Thoracic aorta (tissue), 2 donors: ENCODE measurements at regions not wholly inside any gene's neighbourhood (a gene's known extent, or its start where the extent isn't known, plus 50 kb on each side); places are given as distances from the start of the nearest gene placed in this dataset.

Experiments used
- ATAC-seq: fragments of 150-250 bp; one replicate; pipeline ENCODE4 v1.8.0; 2017; ENCODE audit warnings: low read depth; ENCODE audit not compliant: insufficient number of reproducible peaks, low FRiP score
- DNase-seq: peaks from one replicate; pipeline ENCODE4 v3.0.0-alpha.2; 2020; ENCODE audit warnings: low spot score
- H3K27ac ChIP-seq, 2 donors: fragments of 200-600 bp; sonication (generic); 1 replicate in 1 of 2; 2 replicates in 1 of 2; pipeline ENCODE4 v1.5.1; 2016; ENCODE audit warnings: mild to moderate bottlenecking in 2 of 2, moderate library complexity in 2 of 2
- H3K27me3 ChIP-seq: fragments of 200-600 bp; sonication (generic); replicated peaks from 2 replicates; pipeline ENCODE4 v1.6.0; 2016; ENCODE audit warnings: mild to moderate bottlenecking; ENCODE audit not compliant: insufficient read depth
- H3K36me3 ChIP-seq: fragments of 200-600 bp; sonication (generic); one replicate; pipeline ENCODE4 v1.5.1; 2016
- H3K4me1 ChIP-seq, 2 donors: fragments of 200-600 bp; sonication (generic); 1 replicate in 1 of 2; 2 replicates in 1 of 2; pipeline versions ENCODE4 v1.5.1 to v1.6.0; 2016; ENCODE audit warnings: low read depth in 2 of 2, mild to moderate bottlenecking in 1 of 2; ENCODE audit not compliant: control insufficient read depth in 1 of 2
- H3K4me3 ChIP-seq: fragments of 200-600 bp; sonication (generic); 2 replicates; pipeline ENCODE4 v1.5.1; 2016; ENCODE audit warnings: mild to moderate bottlenecking
- H3K9me3 ChIP-seq: fragments of 200-600 bp; sonication (generic); 2 replicates; pipeline ENCODE4 v1.5.1; 2016
- CTCF ChIP-seq: fragments of 200-600 bp; sonication (generic); IDR thresholded peaks from one replicate; pipeline ENCODE4 v1.5.1; 2019; ENCODE audit warnings: antibody characterized with exemption

- H3K4me1 ChIP-seq, result no peaks in the 10 kb centered on the region
- TF ChIP-seq CTCF, result no peak
- no peaks in the 10 kb centered on the region for H3K27me3 ChIP-seq
- H3K36me3 ChIP-seq, result no peaks in the 10 kb centered on the region
- no peak overlapping the region for H3K4me3 ChIP-seq
- no peaks in the 10 kb centered on the region for H3K9me3 ChIP-seq
- DNase-seq (no peak), ATAC-seq (no peak)
- no peak overlapping the region for H3K27ac ChIP-seq
Observed at GRCh38 chr6:101016163-101016562, 135.0 kb upstream of the ASCC3 start.

GRCh38 chr6:101018157-101018556 lies 137.0 kb upstream of the ASCC3 start:
- no peak overlapping the region for H3K27ac ChIP-seq
- H3K9me3 ChIP-seq, result no peaks in the 10 kb centered on the region
- no peaks in the 10 kb centered on the region for H3K4me1 ChIP-seq
- no peak for ATAC-seq
- no peaks in the 10 kb centered on the region for H3K36me3 ChIP-seq
- no peak for TF ChIP-seq CTCF
- DNase-seq, result no peak
- no peaks in the 10 kb centered on the region for H3K27me3 ChIP-seq
- no peak overlapping the region for H3K4me3 ChIP-seq

- Histone ChIP-seq H3K4me1 (no peaks in the 10 kb centered on the region), H3K4me3 (no peak overlapping the region), H3K36me3 (no peaks in the 10 kb centered on the region), H3K9me3 (no peaks in the 10 kb centered on the region), H3K27ac (no peak overlapping the region), H3K27me3 (no peaks in the 10 kb centered on the region)
- DNase-seq, result no peak
- no peak for TF ChIP-seq CTCF
- no peak for ATAC-seq
Observed at GRCh38 chr6:101021504-101021903, 140.4 kb upstream of the ASCC3 start.

- Histone ChIP-seq H3K27ac (no peak overlapping the region), H3K9me3 (no peaks in the 10 kb centered on the region), H3K4me3 (no peak overlapping the region), H3K36me3 (no peaks in the 10 kb centered on the region), H3K4me1 (no peaks in the 10 kb centered on the region), H3K27me3 (no peaks in the 10 kb centered on the region)
- DNase-seq (no peak), ATAC-seq (no peak)
- TF ChIP-seq CTCF, result no peak
Observed at GRCh38 chr6:101042966-101043365, 161.8 kb upstream of the ASCC3 start.

GRCh38 chr6:101058296-101058695 lies 177.2 kb upstream of the ASCC3 start:
- H3K4me1 ChIP-seq, result no peaks in the 10 kb centered on the region
- H3K27ac ChIP-seq, result no peak overlapping the region
- TF ChIP-seq CTCF, result no peak
- no peak for ATAC-seq
- DNase-seq, result no peak
- no peaks in the 10 kb centered on the region for H3K9me3 ChIP-seq
- H3K4me3 ChIP-seq, result no peak overlapping the region
- H3K27me3 ChIP-seq, result no peaks in the 10 kb centered on the region
- no peaks in the 10 kb centered on the region for H3K36me3 ChIP-seq
